Vagina (tissue), 2 donors: ENCODE measurements at regions not wholly inside any gene's neighbourhood (a gene's known extent, or its start where the extent isn't known, plus 50 kb on each side); places are given as distances from the start of the nearest gene placed in this dataset.
"Not testable (repeated sequence)": the region's sequence is repeated elsewhere in the genome, so short reads cannot be mapped to it uniquely, and the experiment has no call there.

Experiments used
- CTCF ChIP-seq, 3 experiments: fragments of 450-650 bp in 2 of 3; fragments of 200-600 bp in 1 of 3; sonication (generic) in 1 of 3; IDR thresholded peaks; one replicate each; pipeline ENCODE4 v1.5.1; 2017 to 2019; ENCODE audit warnings: antibody characterized with exemption in 3 of 3, mild to moderate bottlenecking in 2 of 3, moderate library complexity in 2 of 3
- POLR2A ChIP-seq, 2 donors: fragments of 450-650 bp; IDR thresholded peaks; one replicate each; pipeline ENCODE4 v1.6.1; 2017; ENCODE audit warnings: antibody characterized with exemption in 2 of 2, mild to moderate bottlenecking in 2 of 2, moderate library complexity in 2 of 2
- POLR2AphosphoS5 ChIP-seq, 2 donors: sonication (generic); formaldehyde crosslinking; IDR thresholded peaks; one replicate each; pipeline ENCODE4 v1.9.0; 2017; ENCODE audit warnings: antibody characterized with exemption in 2 of 2, mild to moderate bottlenecking in 2 of 2, low read depth in 1 of 2; ENCODE audit not compliant: insufficient read depth in 1 of 2

- not testable (repeated sequence) for TF ChIP-seq CTCF (IDR thresholded peaks at IDR 0.05); POLR2A (IDR thresholded peaks at IDR 0.05); POLR2AphosphoS5 (IDR thresholded peaks at IDR 0.05; ENCODE audit: insufficient read depth in 1 of 2, low read depth in 1 of 2)
Measured at GRCh38 chr6:112937690-112938089, 590.6 kb downstream of the RFPL4B start.
